ENCODE measurements at regions not wholly inside any gene's neighbourhood (a gene's known extent, or its start where the extent isn't known, plus 50 kb on each side); places are given as distances from the start of the nearest gene placed in this dataset.

- TF ChIP-seq ZBTB21 (tag by site-specific recombination; IDR thresholded peaks at IDR 0.05) (no peak), ZBTB44 (tag by site-specific recombination; IDR thresholded peaks at IDR 0.05) (no peak), ATF2 (tag by site-specific recombination; IDR thresholded peaks at IDR 0.05; ENCODE audit: low read depth) (no peak), ZXDB (tag by site-specific recombination; IDR thresholded peaks at IDR 0.05) (no peak), ZNF48 (tag by site-specific recombination; IDR thresholded peaks at IDR 0.05) (no peak)
Measured at GRCh38 chr16:6190776-6191175, 1093.2 kb upstream of the EEF2KMT start.

Measured in HEK293 (cell line).